ENCODE measurements at regions not wholly inside any gene's neighbourhood (a gene's known extent, or its start where the extent isn't known, plus 50 kb on each side); places are given as distances from the start of the nearest gene placed in this dataset.

- TF ChIP-seq CTCF (IDR thresholded peaks at IDR 0.05; ENCODE audit: control extremely low read depth in 1 of 3, insufficient read depth in 1 of 3, low read depth in 1 of 3, low read length in 3 of 3) (no peak), ASH2L (IDR thresholded peaks at IDR 0.05; ENCODE audit: low read length) (no peak), MAX (IDR thresholded peaks at IDR 0.05) (no peak), POLR2A (IDR thresholded peaks at IDR 0.05; ENCODE audit: control extremely low read depth in 1 of 2, low read depth in 2 of 2, low read length in 2 of 2) (no peak), EP300 (IDR thresholded peaks at IDR 0.05; ENCODE audit: borderline replicate concordance in 1 of 2, low read depth in 2 of 2, low read length in 2 of 2) (no peak), GTF2F1 (IDR thresholded peaks at IDR 0.05; ENCODE audit: borderline replicate concordance, low read depth, low read length) (no peak), RXRA (IDR thresholded peaks at IDR 0.05; ENCODE audit: insufficient read depth, low read depth, low read length) (no peak), SP1 (IDR thresholded peaks at IDR 0.05; ENCODE audit: low read depth, low read length) (no peak)
Observed at GRCh38 chr5:2587189-2588031, 164.1 kb downstream of the IRX2 start.

Data from H1 (cell line).